ENCODE measurements at regions not wholly inside any gene's neighbourhood (a gene's known extent, or its start where the extent isn't known, plus 50 kb on each side); places are given as distances from the start of the nearest gene placed in this dataset.

DNA sequence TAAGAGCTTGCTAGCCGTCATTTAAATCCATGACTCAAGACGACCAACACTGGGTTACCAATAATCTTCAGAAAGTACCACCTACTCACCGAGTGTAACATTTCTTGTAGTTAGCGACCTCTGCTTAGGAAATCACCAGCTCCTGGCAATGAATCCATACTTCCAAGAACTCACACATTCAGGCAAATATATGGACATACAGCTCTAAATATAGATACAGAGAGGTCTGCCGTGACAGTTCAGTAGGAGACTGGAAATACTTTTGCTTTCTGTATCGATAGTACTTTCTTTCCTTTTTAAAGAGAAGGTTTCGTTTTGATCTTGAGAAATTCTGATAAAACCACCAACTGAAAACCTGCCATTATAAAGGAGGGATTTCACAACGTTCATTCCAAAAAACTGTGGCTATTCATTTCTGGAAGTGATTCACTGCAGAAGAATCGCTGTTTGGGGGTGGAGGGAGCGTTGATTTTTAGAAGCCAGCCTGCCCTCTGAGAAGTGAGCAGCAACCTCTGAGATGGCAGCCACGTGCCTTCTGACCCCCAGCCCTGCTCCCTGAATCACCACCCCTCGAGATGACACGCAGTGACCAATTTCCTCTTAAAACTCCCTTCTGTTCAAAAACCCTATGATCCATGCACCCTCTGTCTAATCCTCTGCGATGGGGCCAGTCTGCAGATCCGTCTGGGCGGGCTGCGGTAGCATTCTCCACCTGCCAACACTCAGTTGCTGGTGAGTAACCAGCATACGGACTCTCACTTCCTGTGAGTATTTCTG lies 179.0 kb upstream of the KLF14 start:
- peak; percentile 53 for DNase-seq (ENCODE audit: low read depth)

DNA sequence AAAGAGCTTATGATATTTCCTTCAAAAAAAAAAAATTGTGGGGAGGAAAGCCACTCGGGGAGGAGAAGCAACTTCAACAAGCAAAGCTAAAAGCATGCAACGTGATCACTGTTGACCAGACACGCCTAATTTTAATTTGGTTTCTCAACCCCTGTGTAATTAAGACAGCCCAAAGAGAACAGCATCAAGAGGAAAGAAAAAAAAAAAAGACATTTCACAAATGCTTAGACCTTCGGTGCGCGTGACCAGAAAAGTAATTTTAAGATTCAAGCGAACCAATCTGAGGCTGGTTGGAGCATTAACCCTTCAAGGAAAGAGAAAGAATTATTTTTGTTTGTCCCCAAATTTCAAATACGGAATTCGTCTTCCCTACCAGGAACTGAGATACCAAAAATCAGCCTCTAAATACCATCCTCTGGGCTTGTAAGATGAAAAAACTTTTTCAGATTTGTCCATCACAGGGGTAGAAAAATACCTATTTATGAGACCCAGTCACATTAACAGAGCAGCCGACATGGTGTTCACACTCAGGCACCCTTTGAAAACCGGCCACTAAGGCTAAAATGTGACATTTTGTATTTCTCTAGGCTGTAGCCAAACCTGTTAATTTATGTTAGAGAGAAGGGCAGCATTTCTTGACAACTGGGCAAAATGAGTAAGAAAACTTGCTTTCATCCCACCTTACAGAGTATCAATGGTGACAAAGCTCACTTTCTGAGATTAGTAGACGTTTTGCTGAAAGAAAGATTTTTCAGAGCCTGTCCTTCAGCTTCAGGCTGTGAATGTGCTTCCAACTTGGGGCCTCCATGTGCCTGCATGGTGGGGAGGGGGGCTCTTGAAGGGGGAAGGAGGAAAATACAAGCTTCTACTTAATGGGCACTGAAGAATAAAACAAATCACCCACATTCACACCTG lies 179.9 kb upstream of the KLF14 start:
- no peak for DNase-seq (ENCODE audit: low read depth)

DNA sequence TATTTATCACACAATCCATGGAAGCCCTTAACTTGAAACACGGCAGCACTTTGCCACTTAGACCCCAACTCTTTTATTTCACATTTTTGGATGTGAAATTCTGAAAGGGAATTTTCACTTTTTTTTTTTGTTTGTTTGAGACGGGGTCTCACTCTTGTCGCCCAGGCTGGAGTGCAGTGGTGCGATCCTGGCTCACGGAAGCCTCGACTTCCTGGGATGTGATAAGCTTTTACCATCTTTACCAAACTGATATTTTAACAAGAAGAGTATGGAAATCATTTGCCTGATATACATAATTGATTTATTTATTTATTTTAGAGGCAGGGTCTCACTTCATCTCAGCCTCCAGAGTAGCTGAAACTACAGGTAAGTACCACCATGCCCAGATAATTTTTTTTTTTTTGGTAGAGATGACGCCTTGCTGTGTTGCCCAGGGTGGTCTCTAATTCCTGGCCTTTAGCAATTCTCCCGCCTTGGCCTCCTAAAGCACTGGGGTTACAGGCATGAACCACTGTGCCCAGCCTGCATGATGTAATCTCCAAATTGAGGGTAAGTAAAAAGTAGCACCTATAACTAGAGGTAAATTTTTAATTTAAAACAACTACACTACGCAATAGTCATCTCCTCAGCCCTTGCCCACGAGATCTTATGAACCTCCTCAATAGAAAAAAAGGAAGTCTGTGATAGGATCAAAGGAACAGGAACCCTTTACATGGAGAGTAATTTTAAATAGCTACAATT lies 180.7 kb upstream of the KLF14 start:
- DNase-seq (ENCODE audit: low read depth) = no peak

DNA sequence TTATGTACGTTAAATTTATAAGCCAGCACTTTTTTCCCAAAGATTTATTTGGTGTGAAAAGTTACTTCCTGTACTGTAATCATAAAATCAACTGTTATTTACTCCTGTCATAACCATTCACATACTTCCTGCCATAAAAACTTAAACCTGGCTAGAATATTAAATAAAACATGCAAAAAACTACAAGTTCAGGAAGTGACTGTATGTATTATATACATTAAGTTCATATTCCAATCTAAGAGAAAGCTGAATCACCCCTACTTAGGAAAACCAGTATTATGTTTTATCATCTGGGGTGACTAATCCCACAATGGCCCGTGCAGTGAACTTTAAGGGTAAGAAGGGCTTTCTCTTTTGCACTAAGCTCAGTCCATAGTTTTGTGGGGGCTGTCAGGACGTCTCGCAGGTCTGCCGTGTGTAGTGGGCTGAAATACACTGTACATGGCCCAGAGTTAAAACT lies 183.7 kb upstream of the KLF14 start:
- DNase-seq (ENCODE audit: low read depth) = no peak

DNA sequence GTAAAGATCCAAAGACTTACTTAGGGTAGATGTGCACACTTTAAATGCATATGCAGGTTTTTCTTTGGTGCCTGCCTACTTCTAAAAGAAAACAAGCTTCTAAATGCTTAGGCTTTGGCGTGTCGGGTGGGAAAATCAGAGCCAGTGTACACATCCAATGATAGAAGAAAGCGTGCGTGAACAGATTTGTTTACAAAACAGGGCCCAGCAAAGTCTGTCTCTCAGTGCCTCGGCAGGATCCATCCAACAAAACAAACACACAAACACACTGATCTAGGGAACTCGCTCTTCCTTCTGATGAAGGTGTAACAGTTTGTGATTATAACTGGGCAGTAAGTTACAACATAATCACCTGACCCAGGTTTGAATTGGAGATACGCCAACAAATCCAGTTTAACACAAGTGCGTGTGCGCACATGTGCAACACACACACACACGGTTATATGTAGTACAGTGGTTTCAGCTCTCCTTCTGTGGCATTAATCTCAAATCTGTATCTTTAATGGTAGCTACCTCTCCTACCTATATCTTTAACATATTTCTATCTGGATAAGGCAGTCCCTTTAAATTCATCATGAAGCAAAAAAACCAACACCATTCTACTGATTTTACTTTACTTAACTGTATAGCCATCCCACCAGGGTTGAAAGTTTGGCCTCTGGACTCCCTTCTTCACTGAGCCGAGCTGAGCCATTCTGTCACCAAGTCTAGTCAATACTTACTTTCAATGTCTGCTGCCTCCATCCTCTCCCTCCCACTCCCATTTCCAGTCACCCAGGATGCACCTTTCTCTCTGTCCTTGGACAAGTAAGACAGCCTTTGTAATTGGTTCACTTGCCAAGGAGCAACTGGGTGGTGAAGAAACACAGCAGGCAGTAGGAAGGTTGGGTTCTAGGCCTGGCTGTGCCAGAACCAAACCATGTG lies 184.4 kb upstream of the KLF14 start:
- no peak for DNase-seq (ENCODE audit: low read depth)

DNA sequence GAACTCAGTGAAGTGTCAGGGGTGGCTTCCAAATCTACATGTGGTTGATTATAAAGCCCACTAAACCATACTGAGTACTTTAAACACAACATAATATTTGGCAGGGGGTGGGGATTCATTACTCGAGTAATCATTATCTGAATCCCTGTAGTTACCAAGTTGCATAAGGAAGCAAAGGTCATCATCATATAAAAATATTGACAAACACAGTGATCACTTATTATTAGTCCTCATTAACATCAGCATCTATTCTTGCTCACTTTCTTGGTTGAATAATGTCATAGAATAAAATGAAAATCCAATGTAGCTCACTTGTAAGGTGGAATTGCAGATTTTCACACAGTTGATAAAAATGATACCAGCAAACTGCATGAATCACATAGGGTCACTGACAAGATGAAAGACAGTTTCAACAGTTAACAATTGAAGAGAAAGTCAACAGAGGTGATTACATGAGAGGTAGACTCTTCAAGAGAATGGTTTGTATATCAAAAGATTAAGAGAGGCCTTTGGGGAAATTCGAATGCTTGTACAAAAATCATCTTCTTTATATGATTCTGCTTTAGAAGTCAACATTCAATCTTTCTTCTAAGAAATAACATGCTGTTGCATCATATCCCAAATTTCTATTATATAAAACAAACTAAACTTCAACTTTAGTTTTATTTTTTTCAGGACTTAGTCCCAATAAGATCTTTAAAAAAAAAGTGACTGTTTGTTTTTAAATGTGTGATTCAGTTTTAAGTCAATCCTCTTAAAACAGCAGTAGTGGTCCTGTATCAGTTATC lies 185.5 kb upstream of the KLF14 start:
- DNase-seq (ENCODE audit: low read depth) = no peak

DNA sequence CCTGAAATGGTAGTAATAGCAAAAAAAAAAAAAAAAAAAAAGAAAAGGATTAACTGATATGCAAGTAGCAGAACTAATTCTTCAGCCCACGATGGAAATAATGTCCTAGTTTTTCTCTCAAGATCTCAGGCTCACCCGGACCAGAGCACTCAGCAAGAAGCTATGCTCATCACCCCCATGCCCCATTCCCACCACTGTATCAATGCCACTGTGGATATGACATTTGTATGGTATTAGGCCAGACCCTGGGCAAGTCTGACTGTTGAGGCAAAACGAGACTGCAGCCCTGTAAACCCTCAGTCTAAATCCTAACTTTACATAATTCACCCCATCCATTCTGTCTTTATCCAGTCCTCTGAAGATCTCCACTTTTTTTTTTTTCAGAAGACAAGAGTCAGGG lies 186.1 kb upstream of the KLF14 start:
- DNase-seq (ENCODE audit: low read depth) = no peak

DNA sequence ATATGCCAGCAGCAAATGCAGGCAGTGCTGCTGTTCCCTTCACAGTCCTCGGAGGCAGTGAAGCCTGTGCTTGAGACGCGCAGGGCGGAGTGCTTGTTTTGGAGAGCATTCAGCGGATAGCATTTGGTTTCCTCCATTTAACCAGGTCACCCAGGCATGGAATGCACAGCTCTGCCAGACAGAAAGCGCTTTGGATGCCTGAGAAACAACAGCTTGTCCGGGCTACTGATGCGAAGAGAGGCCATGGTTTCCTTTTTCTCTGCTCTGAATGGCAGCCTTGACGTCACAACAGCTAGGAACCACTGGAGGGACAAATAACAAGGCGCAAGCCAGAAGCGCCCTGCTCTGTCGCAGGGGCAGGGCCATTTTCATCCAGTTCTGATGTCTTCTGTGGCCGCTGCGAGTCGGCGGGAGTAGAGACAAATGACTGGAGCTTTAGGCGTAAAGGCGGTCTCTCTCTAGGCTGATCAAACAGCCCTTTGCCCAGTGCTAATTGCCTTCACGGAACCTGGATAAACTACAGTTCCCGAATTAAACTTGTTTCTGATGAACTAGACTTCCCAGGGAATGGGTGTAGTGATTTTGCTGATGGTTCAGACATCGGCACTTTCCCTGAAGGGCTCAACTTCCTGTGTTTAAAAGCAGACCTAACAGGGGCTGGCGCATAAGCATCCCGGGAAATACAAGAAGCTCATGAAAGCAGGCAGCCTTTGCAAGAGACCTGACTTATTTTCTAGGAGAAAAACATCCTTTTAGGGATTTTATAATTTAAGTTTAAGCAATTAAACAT lies 187.6 kb upstream of the KLF14 start:
- DNase-seq (ENCODE audit: low read depth) = no peak

DNA sequence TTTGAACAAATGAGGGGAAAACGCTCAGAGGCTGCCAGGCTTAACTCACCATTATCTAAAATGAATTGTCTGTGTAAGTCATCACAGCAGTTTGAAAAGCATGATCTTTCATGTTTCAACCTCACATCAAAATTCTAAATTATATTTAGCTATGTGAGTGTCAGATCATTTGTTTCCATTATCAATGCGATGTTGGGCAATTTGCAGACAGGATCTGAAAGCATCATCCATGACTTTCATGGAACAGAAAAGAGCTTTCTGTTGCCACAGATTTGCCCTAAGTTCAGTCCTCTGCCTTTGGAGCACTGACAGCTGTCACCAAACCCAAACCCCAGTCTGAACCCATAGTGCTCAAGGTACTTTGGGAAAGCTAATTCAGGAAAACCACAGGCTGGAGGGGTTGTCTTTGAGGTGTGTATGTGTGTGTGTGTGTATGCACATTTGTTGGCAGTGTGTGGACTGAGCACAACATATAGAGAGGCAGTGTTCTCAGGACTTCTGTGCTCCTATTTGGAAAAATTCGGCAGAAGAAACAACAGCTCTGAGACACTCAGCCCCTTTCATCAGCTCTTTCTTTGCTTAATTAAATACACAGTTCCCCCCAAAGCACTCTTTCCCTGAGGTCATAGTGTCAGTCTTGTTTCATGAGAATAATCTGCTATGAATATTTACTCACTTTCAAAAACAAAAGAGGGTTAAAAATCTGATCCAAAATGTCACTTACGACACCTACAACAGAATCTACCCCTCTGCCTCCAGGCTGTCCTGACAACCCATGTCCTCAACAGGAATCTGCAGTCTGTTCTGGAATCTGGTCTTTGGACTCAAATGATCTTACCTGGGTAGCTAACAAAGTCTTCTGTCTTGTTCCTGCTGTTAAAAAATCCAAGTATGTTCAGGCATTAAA lies 188.5 kb upstream of the KLF14 start:
- DNase-seq (ENCODE audit: low read depth) = no peak

DNA sequence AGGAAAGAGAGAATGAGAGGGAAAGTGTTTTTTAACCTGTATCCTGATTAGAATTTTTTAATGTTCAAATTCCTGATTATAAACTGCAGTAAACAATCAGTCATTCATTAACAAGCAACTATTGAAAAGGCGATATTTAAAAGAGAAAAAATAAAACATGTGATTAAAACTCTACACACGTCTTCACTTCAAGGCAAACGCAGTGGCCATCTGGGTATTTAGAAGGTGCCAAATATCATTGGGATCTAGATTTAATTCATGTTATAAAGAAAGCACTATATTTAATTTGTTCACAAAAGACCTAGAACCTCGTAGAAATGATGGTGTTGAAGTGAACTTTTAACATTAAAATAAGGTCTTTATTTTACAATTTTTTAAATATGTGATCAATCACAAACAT lies 189.4 kb upstream of the KLF14 start:
- DNase-seq (ENCODE audit: low read depth) = no peak

DNA sequence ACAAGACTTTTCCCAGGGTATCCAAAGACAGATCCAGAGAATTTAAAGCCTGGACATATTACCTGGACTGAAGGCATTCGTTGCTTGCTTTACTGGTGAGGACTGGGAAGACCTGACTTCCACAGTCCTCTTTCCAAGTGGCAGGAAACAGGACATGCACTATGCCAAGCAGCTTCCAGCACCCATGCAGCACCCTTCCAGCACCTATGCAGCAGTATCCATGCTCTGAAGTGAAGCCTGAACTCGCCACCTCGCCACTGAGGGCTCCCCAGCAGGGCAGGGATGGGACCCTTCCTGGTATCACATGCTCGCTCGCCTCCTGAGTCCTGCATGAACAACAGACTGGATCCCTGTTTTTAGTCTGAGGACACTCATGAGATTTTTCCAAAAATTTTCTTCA lies 189.9 kb upstream of the KLF14 start:
- no peak for DNase-seq (ENCODE audit: low read depth)

DNA sequence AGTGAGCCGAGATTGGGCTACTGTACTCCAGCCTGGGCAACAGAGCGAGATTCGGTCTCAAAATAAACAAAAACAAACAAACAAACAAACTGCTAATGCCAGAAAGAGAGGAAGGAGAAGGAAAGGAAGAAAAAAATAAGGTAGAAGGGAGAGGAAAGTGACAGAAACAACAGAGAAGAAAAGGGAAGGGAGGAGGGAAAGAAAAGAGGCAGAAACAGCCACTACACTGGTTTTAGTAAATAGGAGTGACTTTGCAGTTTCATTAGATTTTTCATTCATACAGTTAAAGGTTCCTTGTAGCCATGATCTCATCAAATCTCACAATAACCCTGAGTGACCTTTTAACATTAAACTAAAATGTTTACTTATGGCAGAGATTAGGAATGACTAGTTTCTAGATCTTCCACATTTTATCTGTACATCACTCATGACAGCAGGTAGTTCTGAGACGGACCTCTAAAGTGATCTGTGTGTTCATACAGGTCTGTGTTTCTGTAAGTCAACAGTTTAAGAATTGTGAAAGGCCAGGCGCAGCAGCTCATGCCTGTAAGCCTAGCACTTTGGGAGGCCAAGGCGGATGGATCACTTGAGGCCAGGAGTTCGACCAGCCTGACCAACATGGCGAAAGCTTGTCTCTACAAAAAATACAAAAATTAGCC lies 191.3 kb upstream of the KLF14 start:
- DNase-seq (ENCODE audit: low read depth) = no peak

DNA sequence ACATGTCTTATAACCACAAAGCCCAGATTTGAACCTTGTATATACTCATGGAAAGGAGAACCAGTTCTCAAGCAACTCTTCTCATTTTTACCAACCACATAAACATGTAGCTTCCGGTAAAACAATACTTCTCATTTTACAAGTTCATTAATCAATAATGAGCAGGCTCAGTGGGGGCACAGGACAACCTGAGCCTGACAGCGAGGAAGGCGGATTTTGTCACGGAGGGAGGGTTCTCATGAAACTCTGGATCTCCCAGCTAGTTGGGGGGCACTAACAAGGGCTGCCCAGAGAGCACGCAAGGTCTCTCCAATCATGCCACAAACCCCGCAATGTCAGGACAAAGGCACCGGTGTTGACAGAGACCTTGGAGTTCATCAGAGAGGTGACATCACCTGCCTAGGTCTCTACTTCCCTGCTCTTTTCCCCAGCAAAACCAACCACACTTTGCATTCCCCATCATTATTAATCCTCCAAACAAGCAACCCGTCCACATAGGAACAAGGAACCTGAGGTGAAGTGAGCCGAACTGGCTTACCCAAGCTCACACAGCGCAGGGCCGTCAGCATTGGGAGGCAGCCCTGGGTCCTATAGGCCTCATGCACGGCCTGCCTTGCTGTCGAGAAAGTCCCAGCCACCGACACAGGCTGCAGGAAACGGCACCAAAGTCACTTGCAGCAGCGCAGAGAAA lies 192.1 kb upstream of the KLF14 start:
- DNase-seq (ENCODE audit: low read depth) = no peak

DNA sequence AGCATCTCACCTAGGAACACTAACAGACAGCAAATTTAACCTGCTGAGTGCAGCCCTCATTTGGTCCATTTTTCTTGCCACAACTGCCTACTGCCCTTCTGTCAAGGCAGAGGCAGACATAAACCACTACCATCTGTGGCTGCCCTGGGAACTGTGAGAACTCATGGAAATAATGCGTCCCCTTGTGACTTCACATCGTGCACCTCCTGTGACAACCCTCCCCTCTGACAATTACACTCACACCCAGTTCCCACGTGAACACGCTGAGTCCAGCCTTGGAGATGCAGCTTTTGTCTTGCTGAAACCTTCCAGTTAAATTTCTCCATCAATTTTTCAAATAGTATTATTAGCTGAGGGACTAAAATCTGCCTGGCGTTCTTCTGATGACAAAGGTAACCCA lies 193.1 kb upstream of the KLF14 start:
- no peak for DNase-seq (ENCODE audit: low read depth)

DNA sequence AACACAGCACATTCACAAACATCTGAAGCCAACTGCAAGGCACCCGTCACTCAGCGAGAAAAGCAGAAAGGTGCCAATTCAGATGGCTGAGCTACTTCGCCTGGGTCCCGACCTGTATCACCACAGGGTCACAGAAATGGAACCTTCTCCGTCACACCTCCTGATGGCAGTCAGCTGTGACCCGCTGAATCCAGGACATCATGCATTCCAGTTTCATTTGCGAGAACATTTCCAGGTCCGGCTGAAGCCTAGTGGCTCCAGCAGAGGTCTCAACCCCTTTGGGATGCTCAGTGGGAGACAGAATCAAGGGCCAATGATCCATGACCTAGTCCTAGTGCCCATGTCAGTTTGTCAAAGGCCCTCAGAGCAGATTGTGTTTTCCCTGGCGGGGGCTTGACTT lies 193.6 kb upstream of the KLF14 start:
- DNase-seq (ENCODE audit: low read depth) = no peak

DNA sequence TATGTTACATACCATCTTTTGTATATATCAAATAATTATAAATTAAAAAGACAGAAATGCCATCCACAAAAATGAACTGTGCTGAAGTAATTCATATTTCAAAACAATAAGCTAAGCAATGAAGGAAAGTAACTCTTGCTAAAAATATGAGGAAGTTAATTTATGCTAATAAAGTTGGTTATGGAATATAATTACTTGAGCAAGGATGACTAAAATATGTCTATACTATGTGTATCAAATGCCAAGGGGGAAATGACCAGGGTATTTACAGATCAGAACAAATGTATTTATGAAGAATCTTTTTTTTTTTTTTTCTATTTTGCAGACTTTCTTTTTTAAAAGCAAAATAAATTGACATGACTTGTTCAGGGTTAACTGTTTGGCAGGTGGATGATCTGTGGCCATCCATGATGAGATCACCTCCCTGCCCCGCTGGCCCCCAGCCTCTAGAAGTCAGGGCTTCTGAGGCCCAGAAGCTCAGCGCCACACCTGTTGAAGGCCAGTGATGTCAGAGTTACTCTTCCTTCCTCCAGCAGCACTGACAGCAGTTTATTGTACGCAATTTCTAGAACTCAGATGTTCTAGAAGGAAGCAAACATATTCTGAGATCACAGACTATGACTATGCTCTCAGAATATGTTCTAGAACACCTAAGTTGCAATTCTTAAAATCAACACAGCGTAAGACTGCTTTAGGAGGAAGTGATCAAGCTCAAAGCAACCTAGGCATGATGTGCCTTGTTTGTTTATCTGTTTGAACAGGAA lies 196.1 kb upstream of the KLF14 start:
- DNase-seq (ENCODE audit: low read depth) = no peak

DNA sequence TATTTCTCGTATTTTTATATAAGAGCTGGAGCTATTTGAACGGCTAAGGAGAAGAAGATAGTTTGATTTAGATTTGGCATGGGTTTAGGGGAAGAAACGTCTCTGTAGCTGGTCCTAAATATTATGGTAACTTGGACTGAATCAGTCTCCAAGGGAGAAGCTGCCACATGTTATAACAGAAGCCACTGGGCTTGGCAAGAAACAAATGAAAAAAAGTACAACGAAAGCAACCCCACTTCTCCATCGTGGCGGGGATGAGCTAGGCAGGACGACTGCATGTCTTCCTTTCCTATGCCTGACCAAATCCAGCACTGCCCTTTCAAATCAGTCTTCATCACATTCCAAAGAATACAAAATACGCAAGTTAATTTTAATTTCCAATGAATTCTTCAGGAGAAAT lies 196.7 kb upstream of the KLF14 start:
- DNase-seq (ENCODE audit: low read depth) = no peak
